ENCODE measurements at regions not wholly inside any gene's neighbourhood (a gene's known extent, or its start where the extent isn't known, plus 50 kb on each side); places are given as distances from the start of the nearest gene placed in this dataset.
"Not testable (repeated sequence)": the region's sequence is repeated elsewhere in the genome, so short reads cannot be mapped to it uniquely, and the experiment has no call there.

DNA sequence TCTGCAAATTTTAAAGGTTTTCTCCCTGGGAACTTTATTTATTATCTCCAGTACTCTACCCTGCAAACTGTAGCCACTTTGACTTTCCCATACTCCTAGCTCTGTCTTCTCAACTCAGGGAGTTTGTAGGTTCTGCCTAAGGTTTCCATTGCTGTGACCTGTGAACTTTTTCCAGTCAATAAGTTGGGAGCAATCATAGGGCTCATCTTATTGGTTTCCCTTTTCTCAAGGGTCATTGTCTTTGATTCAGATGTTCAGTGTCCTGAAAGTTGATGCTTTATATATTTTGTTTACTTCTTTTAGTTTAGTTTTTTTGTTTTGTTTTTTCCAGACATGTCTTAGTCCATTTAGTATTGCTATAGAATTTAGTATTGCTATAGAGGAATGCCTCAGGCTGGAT, 85.3 kb upstream of the NUDT6 start:
- TF ChIP-seq POLR2AphosphoS5 (IDR thresholded peaks at IDR 0.05) (no peak), CTCF (IDR thresholded peaks at IDR 0.05 in 8 of 11, conservative IDR thresholded peaks at IDR 0.05 in 3 of 11) (no peak), POLR2A (IDR thresholded peaks at IDR 0.05) (no peak)
- no peak overlapping the region for H3K27ac ChIP-seq
- no peaks in the 10 kb centered on the region for H3K27me3 ChIP-seq (replicated peaks in 1 of 7)
- H3K4me1 ChIP-seq = no peaks in the 10 kb centered on the region
- peaks cover 0 to 28% (median 1%) of the 10 kb centered on the region in 6 donors for H3K36me3 ChIP-seq
- no peak for DNase-seq
- peaks cover 0 to 15% (median 6%) of the 10 kb centered on the region in 8 donors for H3K9me3 ChIP-seq
- no peak overlapping the region for H3K4me3 ChIP-seq
- intact Hi-C loops (cut with DNase I; ENCODE audit: low total_unique reads) = no loop called here

GRCh38 chr4:123012416-123012815, 90.0 kb upstream of the NUDT6 start:
- 87 to 97% (median 89%) methylated on average over 12 of the region's 12 CpGs for WGBS, 5 donors
- H3K27ac ChIP-seq; H3K4me1 ChIP-seq; DNase-seq; H3K4me3 ChIP-seq; intact Hi-C loops (cut with DNase I; ENCODE audit: low total_unique reads); H3K9me3 ChIP-seq; H3K27me3 ChIP-seq (replicated peaks in 1 of 7): not testable (repeated sequence)
- peaks cover 0 to 17% (median 0%) of the 10 kb centered on the region in 6 donors for H3K36me3 ChIP-seq

DNA sequence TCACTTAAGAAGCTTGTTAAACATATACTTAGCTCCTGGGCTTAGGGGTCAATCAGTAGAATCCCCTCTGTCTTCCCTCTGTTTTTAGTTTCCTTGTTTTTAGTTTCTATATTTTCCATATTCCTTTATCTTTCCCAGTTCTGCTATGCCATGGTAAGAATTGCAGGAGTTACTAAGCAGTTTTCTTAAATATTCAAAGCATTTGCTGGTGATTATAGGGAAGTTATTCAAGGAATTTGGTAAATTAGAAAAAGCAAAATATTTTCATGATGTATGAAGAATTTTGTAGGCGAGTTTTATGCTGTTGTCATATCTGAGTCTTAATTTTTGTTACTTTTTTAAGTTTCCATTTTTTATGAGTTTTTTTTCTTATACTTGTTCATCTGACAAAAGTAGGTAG, 91.6 kb upstream of the NUDT6 start:
- H3K4me1 ChIP-seq = no peaks in the 10 kb centered on the region
- TF ChIP-seq POLR2A (IDR thresholded peaks at IDR 0.05) (no peak), POLR2AphosphoS5 (IDR thresholded peaks at IDR 0.05) (no peak), CTCF (IDR thresholded peaks at IDR 0.05 in 8 of 11, conservative IDR thresholded peaks at IDR 0.05 in 3 of 11) (no peak)
- no peaks in the 10 kb centered on the region for H3K27me3 ChIP-seq (replicated peaks in 1 of 7)
- H3K9me3 ChIP-seq = peaks cover 0 to 4% (median 0%) of the 10 kb centered on the region in 8 donors
- H3K4me3 ChIP-seq = no peak overlapping the region
- peaks cover 0 to 9% (median 0%) of the 10 kb centered on the region in 6 donors for H3K36me3 ChIP-seq
- 91 to 97% (median 95%) methylated on average over 1 of the region's 1 CpG for WGBS, 5 donors
- DNase-seq = no peak
- intact Hi-C loops (cut with DNase I; ENCODE audit: low total_unique reads) = no loop called here
- H3K27ac ChIP-seq = no peak overlapping the region

DNA sequence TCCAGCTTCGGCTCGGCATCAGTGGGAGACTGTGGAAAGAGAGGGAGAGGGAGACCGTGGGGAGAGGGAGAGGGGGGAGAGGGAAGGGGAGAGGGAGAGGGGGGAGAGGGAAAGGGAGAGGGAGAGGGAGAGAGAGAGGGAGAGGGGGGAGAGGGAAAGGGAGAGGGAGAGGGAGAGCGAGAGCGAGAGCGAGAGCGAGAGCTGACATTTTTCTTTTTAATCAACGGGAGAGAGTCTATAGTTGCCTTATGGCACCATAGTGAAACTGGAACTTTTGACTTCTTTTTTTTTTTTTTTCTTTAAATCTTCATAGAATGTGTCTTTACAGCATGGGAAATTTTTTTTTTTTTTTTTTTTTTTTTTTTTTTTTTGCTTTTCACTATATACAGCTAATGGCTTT, 94.7 kb upstream of the NUDT6 start:
- peaks cover 0 to 4% (median 0%) of the 10 kb centered on the region in 8 donors for H3K9me3 ChIP-seq
- H3K4me1 ChIP-seq = no peaks in the 10 kb centered on the region
- DNase-seq = no peak
- no peaks in the 10 kb centered on the region for H3K36me3 ChIP-seq
- H3K27ac ChIP-seq = no peak overlapping the region
- intact Hi-C loops (cut with DNase I; ENCODE audit: low total_unique reads) = no loop called here
- H3K27me3 ChIP-seq (replicated peaks in 1 of 7) = no peaks in the 10 kb centered on the region
- WGBS, 5 donors = 90 to 96% (median 95%) methylated on average over 5 to 8 of the region's 8 CpGs
- TF ChIP-seq POLR2A (IDR thresholded peaks at IDR 0.05) (no peak), CTCF (IDR thresholded peaks at IDR 0.05 in 8 of 11, conservative IDR thresholded peaks at IDR 0.05 in 3 of 11) (no peak), POLR2AphosphoS5 (IDR thresholded peaks at IDR 0.05) (no peak)
- H3K4me3 ChIP-seq = no peak overlapping the region

Data from spleen (tissue), 11 donors.